Astrocyte of the cerebellum (primary cell): ENCODE measurements at regions not wholly inside any gene's neighbourhood (a gene's known extent, or its start where the extent isn't known, plus 50 kb on each side); places are given as distances from the start of the nearest gene placed in this dataset.
A peak's percentile ranks its signal among the peaks of the same experiment; 100 is the strongest.

Experiments used
- DNase-seq: peaks from one replicate; pipeline ENCODE4 v3.0.0-alpha.2; 2011; ENCODE audit warnings: low read depth
- H3K4me3 ChIP-seq: 2 replicates; pipeline ENCODE4 v1.5.1; 2011; ENCODE audit warnings: mild to moderate bottlenecking, low read depth, low read length, moderate library complexity
- CTCF ChIP-seq: IDR thresholded peaks from 2 replicates; pipeline ENCODE4 v1.5.1; 2012; ENCODE audit warnings: low read length, low read depth, moderate library complexity, mild to moderate bottlenecking; ENCODE audit errors: missing control alignments
- in situ Hi-C: cut with HindIII; loops from 2 replicates; pipeline ENCODE4 v1.10.0; 2017; ENCODE audit warnings: low sequenced_read_pairs

- H3K4me3 ChIP-seq = no peak overlapping the region
- no peak for DNase-seq
- no peak for TF ChIP-seq CTCF
- in situ Hi-C loops = no loop called here
Observed at GRCh38 chr6:94217836-94218235, 798.5 kb upstream of the EPHA7 start.

- no peak for TF ChIP-seq CTCF
- H3K4me3 ChIP-seq = no peak overlapping the region
- in situ Hi-C loops = no loop called here
- DNase-seq = no peak
Observed at GRCh38 chr6:94215552-94215951, 796.2 kb upstream of the EPHA7 start.

GRCh38 chr6:94213226-94213625 is 793.9 kb upstream of the EPHA7 start:
- no peak for TF ChIP-seq CTCF
- no peak overlapping the region for H3K4me3 ChIP-seq
- in situ Hi-C loops = no loop called here
- peak; percentile 49 for DNase-seq

GRCh38 chr6:94196891-94197290 is 777.5 kb upstream of the EPHA7 start:
- TF ChIP-seq CTCF = no peak
- in situ Hi-C loops = no loop called here
- H3K4me3 ChIP-seq = no peak overlapping the region
- no peak for DNase-seq

GRCh38 chr6:94190030-94190429 is 770.7 kb upstream of the EPHA7 start:
- DNase-seq = no peak
- H3K4me3 ChIP-seq = no peak overlapping the region
- no peak for TF ChIP-seq CTCF
- in situ Hi-C loops = no loop called here

- no peak for TF ChIP-seq CTCF
- DNase-seq = no peak
- in situ Hi-C loops = no loop called here
- H3K4me3 ChIP-seq = no peak overlapping the region
Observed at GRCh38 chr6:94184666-94185464, 765.5 kb upstream of the EPHA7 start.

- no peak for DNase-seq
- H3K4me3 ChIP-seq = no peak overlapping the region
- in situ Hi-C loops = no loop called here
- no peak for TF ChIP-seq CTCF
Observed at GRCh38 chr6:94177429-94177828, 758.1 kb upstream of the EPHA7 start.
